Stimulated activated CD4-positive, alpha-beta T cell treated with anti-CD3 and anti-CD28 coated beads, Interleukin-4, amount 100 ng/mL, for 4 hours (primary cell): ENCODE measurements at regions not wholly inside any gene's neighbourhood (a gene's known extent, or its start where the extent isn't known, plus 50 kb on each side); places are given as distances from the start of the nearest gene placed in this dataset.
"Not testable (repeated sequence)": the region's sequence is repeated elsewhere in the genome, so short reads cannot be mapped to it uniquely, and the experiment has no call there.

ENCODE experiments used
- DNase-seq, 2 experiments: peaks; one replicate each; pipeline ENCODE4 v3.0.0-alpha.2; 2020

- DNase-seq: no peak
These were observed 126.7 kb upstream of the ZNF608 start for GRCh38 chr5:124873188-124873587.

- DNase-seq: no peak
These were observed 127.3 kb upstream of the ZNF608 start for GRCh38 chr5:124873713-124874112.

GRCh38 chr5:124876566-124876965, 130.1 kb upstream of the ZNF608 start:
- no peak for DNase-seq

GRCh38 chr5:124876983-124877382, 130.5 kb upstream of the ZNF608 start:
- DNase-seq: no peak

- no peak for DNase-seq
These were observed 131.2 kb upstream of the ZNF608 start for GRCh38 chr5:124877501-124878146.

GRCh38 chr5:124878583-124879342, 132.3 kb upstream of the ZNF608 start:
- DNase-seq: no peak

GRCh38 chr5:124880903-124881697, 134.7 kb upstream of the ZNF608 start:
- DNase-seq: no peak

GRCh38 chr5:124883681-124884080, 137.2 kb upstream of the ZNF608 start:
- no peak for DNase-seq

- no peak for DNase-seq
These were observed 137.7 kb upstream of the ZNF608 start for GRCh38 chr5:124884114-124884513.

- DNase-seq: no peak
These were observed 139.1 kb upstream of the ZNF608 start for GRCh38 chr5:124885490-124885889.

GRCh38 chr5:124887223-124887622, 140.8 kb upstream of the ZNF608 start:
- no peak for DNase-seq

GRCh38 chr5:124888050-124888506, 141.6 kb upstream of the ZNF608 start:
- no peak for DNase-seq

GRCh38 chr5:124888622-124889485, 142.4 kb upstream of the ZNF608 start:
- no peak for DNase-seq

GRCh38 chr5:124889486-124889825, 143.0 kb upstream of the ZNF608 start:
- DNase-seq: no peak

- no peak for DNase-seq
These were observed 143.4 kb upstream of the ZNF608 start for GRCh38 chr5:124889850-124890249.

- not testable (repeated sequence) for DNase-seq
These were observed 144.0 kb upstream of the ZNF608 start for GRCh38 chr5:124890442-124890841.

GRCh38 chr5:124891179-124891578, 144.7 kb upstream of the ZNF608 start:
- no peak for DNase-seq

GRCh38 chr5:124892185-124892848, 145.9 kb upstream of the ZNF608 start:
- DNase-seq: no peak

GRCh38 chr5:124894541-124894940, 148.1 kb upstream of the ZNF608 start:
- DNase-seq: no peak

- no peak for DNase-seq
These were observed 148.8 kb upstream of the ZNF608 start for GRCh38 chr5:124895236-124895635.

- DNase-seq: no peak
These were observed 154.6 kb upstream of the ZNF608 start for GRCh38 chr5:124901081-124901480.
